ENCODE measurements at regions not wholly inside any gene's neighbourhood (a gene's known extent, or its start where the extent isn't known, plus 50 kb on each side); places are given as distances from the start of the nearest gene placed in this dataset.

DNA sequence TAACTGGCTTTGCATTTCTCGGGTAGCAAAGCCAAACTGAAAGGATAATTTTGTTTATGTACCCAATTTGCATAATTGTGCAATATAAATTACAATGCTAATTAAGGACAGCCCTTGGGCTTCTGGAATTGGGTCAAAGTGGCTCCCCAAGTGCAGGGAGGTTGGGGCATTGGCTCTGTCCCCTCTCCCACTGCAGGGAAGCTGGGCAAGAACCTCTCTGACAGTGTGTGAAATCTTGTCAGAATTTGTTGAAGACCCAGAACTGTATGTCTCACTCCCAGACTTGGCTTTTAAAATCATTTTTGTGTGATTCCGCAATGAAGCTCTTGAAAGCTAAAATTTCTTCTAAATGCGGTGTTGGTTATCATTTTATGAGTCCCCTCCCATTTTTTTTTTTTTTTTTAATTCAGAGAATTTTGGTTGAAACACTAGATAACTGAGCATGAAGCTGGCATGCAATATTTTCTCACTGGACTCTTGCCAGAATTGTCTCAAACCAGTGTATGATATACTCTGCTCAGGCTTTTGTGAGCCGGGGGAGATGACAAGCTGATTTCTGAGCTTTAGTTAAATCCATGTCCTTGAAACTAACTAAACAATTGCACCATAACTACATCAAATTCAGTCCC, 878.9 kb upstream of the CXADR start:
- no peak for DNase-seq (ENCODE audit: low read depth in 2 of 2)

DNA sequence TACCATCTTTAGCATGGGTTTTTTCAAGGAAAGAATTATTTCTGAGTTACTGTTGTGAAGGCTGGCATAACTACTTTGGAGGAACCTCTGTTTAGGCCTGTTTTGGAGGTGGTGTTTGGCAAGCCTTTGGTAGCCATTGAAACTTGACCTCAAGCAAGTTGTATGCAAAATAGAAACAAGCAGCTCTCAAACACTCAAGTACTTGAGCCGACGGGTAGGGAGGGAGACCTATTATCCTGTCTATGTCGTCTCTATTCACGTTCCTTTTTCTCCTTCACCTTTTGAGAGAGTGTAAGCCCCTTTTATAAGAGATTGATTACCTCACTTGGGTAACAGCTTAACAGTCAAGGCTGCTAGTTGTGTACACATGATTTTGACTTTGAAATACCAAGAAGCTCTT, 878.3 kb upstream of the CXADR start:
- DNase-seq (ENCODE audit: low read depth in 2 of 2): no peak

DNA sequence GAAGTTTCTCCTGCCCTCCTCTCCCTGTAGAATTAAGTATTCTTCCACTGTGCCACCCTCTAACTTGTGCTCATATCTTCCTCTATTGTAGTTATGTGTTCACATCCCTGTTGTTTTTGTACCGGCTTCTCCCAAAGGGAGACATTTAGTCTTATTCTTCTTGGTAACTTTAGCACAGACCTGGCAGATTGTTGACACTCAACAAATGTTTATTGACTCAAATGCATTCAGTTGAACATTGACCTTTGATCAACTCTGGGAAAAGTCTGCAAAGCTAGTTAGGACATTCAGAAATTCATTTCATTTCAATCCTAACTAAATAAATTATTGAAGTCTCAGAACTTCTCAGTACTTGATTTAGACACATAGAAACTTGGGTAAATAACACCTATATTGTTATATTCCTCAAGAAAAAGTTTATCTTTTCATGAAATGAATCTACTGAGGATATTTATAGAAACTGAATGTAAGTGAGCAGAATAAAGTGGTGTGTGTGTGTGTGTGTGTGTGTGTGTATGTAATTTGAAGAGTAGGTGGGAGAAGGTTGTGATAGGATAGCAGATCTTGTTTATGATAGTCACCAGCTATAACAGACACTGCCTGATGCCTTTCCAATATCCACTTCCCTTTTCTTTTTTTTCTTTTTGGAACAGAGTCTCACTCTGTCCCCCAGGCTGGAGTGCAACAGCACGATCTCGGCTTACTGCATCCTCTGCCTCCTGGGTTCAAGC, 872.4 kb upstream of the CXADR start:
- no peak for DNase-seq (ENCODE audit: low read depth in 2 of 2)

DNA sequence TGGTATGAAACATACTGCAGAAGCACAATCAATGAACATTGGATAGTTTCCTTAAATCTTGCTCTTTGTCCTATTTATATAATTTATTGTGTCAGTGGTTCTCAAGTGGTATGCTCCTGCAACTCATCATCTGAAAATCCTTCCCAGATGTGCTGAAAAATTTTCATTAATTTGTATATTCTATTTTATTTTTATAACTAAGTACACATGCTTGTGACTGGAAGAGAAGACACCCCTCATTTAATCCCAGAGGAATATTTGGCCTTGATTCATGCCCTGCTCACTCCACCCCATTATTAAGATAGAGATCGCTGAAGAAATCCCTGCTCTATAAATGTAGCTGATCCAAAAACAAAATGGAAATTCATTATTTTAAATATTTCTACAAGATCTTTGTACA, 870.5 kb upstream of the CXADR start:
- peak; percentile 41 to 44 for DNase-seq (ENCODE audit: low read depth in 2 of 2)

DNA sequence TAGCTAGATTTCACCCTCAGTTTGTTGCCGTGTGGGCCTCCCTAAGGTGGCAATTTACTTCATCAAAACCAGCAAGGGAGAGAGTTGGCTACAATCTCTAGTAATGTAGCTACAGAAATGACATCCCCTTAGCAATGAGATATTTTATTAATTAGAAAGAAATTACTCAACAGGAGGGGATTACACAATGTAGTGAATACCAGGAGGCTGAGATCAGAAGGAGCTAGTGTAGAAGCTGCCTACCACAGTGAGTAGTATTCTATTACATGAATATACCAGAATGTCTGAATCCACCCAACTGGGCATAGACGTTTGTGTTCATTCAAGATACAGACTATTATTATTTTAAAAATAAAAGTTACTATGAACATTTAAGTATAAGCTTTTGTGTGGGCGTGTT, 868.2 kb upstream of the CXADR start:
- DNase-seq (ENCODE audit: low read depth in 2 of 2): peak in 1 of 2 experiments; percentile 35

DNA sequence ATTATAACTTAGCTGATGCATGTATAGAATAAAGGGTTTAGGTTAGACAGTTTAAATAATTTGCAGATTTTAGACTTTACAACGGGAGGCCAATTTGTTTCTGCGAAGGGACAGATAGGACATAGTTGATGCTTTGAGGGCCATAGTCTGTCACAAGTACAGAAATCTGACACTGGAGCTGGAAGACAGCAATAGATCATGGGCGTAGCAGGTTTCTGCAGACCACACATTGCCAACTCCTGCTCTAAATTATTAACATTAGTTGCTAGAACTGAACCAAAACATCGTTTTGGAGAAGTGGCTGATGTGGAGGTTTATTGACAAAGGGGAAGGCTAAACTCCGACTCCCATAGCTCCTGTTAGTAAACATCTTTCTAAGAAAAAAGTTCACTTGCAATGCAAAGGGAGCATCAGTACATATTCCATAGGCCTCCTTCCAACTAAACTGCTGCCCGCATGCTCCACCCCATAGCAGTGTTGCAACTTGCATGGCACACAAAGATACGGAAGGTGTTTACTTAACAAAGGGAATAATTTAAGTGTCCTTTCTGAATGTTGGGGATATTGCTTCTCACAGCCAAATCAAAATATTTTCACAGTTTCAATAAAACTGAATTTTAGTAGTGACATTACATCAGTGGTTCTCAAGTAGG, 862.0 kb upstream of the CXADR start:
- no peak for DNase-seq (ENCODE audit: low read depth in 2 of 2)

DNA sequence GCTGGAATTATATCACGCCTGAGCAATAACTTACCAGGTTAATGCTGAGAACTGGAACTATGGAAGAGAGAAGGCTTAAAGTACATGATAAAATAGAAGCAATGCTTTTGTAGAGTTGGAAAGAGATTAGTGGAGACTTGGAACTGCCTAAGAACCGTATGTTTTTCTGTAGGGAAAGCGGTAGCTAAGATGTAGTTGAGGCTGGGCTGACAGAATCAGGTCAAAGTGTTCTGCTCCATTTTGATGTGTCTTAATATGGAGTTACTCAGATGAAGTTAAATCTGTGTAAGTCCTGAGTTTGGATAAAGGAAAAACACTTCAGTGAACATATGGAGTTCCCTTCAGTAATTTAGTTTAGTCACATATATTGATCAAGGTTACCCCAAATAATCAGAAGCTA, 860.9 kb upstream of the CXADR start:
- no peak for DNase-seq (ENCODE audit: low read depth in 2 of 2)

DNA sequence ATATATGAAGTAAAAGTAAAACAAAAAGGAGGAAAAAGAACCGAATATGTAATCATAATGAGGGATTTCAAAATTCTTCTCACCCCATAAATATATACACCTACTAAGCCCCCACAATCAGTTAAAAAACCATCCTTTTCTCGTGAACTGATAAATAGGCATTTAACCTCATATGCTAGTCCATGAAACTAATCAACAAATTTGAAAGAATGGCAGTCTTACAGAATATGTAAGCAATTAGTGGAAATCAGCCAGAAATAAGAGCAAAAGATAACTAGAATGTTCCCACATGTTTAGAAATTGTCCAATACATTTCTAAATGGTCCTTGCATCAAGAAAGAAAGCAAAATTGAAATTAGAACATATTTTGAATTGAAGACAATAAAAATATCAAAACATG, 849.4 kb upstream of the CXADR start:
- DNase-seq (ENCODE audit: low read depth in 2 of 2): no peak

DNA sequence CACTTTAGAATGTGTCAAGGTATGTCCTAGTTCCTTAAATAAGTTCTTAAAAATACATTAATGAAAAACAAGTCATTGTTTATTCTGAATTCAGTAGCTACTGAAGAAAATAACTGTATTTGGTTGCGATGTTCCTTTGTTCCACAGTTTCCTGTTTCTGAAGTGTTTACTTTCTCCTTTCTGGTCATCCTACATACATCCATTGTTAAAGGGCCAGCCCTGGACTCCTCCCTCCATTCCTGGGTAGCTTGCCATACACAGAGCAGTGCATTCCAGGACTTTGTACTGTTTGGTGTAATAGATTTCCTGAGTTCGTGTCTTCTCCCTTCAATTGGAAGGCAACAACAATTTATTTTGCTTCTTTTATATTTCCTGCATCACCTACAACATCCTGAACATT, 845.4 kb upstream of the CXADR start:
- no peak for DNase-seq (ENCODE audit: low read depth in 2 of 2)

DNA sequence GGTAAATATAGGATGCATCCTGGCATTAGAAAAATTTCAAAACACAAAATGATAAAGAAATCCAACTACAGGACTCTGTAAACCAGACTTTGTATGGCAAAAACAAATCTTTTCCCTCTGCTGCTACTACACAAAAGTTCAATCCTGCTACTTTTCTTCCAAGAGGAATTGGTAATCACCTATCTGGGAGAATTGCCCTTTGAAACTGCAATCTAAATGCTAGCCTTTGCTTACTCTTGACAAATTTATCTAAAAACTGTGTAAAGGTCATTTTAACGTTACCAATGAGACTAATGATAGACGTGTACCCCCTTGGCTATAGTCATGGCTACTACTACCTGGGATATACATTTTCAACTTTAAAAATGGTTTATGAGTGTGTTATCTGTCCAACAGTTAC, 837.9 kb upstream of the CXADR start:
- no peak for DNase-seq (ENCODE audit: low read depth in 2 of 2)

DNA sequence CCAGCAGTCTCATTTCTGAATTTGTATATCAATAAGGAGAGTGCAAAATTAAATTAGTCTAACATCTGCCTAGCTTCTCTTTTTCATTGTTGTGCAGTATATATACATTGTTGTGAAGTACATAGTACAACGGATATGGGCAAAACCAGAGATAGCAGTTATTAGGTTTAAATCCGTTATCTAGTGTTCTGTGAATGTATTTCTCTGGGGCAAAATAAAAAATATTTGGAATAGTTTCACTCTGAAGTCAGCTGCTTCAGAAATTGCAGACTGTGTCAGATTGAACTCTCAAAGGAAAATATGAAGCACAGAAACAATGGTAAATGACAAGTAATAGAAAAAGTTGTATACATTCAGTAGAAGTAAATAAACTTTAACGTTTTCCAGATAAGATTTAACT, 836.5 kb upstream of the CXADR start:
- DNase-seq (ENCODE audit: low read depth in 2 of 2): no peak

DNA sequence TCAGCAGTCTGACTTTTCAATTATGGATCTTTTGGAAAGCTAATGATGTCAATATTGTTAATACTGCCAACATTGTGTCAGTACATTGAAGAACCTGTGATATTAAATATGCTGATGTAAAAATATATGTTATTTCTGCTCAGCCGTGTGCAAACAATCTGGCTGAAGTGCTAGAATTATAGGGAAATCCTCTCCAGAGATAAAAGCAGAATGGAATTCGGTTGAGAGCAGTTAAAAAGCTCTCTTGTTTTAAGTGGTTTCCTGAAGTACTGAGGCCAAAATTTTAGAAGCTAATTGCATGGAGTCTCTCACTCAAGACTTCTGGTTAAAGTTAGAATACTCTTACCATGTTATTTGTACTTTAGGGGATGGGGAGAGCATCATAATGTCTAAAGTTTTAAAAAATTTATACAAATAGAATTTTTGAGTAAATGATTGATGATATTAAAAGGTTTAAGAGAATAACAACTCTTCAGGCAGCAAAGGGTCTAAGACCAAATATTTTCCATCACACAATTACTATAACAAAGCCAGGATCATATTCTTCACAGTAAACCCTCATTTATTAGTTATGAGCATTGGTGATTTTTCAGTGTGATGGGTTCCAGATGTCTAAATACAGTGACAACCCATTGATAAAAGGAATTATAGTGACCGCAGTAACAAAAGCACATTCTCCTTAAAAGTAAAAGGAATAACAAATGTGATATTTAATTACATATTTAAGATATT, 834.2 kb upstream of the CXADR start:
- DNase-seq (ENCODE audit: low read depth in 2 of 2): no peak

DNA sequence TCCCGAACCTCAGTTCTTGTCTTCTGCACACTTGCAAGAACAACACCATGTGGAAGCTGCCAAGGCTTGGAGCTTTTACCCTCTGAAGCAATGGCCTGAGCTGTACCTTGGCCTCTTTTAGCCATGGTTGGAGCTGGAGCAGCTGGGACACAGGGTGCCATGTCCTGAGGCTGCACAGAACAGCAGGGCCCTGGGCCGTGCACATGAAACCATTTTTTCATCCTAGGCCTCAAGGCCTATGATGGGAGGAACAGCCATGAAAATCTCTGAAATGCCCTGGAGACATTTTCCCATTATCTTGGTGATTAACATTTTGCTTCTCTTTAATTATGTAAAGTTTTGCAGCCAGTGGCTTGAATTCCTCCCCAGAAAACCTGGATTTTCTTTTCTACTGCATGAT, 817.8 kb upstream of the CXADR start:
- DNase-seq (ENCODE audit: low read depth in 2 of 2): no peak

DNA sequence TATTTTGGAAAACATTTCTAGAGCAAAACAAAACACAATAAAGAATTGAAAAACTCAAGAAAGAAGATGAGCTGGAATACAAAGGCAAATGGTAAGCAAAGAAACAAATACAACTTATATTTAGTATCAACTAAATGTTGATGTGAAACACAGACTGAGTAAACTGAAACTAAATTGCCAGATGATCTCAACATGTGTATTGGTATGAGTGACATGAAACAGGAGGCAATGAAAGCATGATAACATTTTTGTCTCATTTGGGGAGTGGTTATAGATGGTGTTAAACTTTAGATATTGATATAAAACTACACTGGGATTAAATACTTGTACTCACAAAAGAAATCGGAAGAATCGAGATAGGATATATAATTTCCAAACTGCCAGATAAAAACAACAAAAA, 805.6 kb upstream of the CXADR start:
- DNase-seq (ENCODE audit: low read depth in 2 of 2): no peak

DNA sequence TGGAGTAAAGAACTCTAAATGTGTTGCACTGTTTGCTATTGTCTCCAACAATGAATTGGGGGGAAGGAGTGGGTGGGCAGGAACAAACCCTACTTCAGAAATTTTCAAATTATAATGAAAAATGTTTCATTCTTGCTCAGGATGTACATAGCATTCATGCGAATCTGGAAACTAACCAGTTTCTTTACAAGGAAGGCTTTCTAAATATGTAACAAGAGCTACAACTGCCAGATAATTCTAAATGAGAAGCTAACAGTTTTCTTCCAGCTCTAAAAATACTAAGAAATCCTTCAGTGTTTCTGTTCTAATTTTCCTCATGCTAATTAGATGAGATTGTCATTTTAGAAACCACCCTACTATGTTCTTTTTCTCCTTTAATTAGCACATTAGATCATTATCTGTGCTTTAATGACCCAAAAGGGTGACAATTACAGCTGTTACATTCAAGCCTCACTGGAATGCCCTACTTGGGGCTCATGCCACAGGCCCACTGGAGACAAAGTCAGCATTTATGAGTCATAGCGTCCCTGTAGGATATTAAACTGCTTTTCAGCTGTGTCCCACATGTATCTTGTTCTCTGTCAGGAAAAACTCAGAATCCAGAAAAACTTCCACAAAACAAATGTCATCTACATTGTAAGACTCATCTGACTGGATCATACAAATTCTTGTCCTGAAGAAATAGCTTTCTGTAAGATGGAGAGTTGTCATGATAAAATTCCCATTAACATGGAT, 804.6 kb upstream of the CXADR start:
- DNase-seq (ENCODE audit: low read depth in 2 of 2): peak; percentile 18 to 21

DNA sequence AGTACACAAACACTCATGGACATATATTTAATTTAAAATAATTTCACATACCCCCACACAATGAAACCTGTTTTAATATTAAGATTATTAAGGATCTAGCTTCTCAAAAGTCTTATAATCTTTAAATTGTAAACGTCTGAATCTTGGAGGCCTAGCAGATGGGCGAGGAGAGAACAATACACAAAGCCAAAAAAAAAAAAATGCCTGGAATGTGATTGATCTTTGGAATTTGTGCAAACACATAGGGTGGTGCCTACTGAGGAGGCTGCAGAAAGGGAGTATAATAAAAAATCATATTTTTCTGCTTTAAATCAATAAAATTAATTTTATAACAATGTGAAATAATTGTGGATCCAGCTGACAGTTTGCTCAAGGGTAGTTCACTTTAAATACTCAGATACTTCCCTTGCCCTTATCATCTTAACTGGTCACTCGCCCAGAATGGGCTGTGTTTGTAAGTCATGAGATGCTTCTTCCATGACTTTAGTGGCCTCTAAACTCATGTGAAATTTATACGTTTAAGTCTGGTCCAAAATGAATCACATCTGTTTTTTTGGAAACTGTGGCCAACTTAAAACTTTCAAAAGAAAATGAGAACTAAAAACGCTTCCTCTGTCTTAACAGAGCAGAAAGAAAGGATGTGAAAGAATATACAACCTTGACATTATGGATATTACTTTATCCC, 802.8 kb upstream of the CXADR start:
- DNase-seq (ENCODE audit: low read depth in 2 of 2): peak; percentile 25 to 26

DNA sequence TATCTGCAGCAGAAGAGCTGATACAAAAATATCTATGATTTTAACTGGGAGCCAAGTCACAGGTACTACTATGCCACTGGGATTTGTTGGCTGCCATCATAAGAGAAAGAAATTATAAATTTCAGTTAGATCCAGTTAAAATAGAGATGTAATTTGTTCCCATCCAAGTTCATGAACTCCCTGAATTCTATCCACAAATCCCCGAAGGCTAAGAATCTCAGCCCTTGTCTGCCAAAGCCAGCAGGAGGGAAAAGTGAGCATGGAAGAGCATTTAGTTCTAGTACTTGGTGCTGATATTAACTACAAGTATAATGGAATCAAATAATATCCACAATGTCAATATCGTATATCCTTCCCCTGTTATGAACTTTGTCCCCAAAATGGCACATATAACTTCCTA, 801.1 kb upstream of the CXADR start:
- no peak for DNase-seq (ENCODE audit: low read depth in 2 of 2)

DNA sequence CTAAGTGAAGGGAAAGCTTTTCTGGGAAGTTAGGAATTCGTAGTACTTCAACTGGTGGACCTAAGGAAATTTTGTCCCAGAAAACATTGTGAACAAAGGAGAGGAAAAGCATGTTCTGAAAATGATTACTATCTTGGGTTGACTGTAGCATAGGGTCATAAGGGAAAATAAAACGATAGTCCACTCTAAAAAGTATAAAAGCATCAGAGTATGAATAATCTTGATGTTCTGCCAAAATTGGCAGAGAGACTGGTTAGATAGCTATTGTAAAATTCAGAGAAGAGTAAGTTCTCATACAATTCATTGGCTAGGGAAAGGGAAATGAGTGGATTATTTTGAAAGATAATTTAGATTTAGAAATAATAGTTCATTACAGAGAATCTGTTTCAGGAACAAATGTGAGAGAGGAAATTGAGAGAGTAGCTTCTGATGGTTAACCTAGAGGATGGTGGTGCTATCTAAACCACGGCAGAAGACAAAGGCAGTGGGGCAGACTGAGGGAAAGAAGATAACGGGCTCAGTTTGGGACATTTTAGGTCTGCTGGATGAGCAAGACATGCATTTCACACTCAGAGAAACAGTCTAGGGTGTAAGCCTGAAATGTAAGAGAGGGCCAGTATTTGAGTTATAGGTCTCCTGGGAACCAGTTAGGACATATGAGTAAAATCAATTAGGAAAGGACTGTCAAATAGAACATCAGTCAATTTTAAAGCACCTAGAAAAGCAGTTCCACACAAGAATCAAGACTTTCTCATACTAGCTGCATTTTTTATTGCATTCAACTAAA, 799.3 kb upstream of the CXADR start:
- DNase-seq (ENCODE audit: low read depth in 2 of 2): no peak

DNA sequence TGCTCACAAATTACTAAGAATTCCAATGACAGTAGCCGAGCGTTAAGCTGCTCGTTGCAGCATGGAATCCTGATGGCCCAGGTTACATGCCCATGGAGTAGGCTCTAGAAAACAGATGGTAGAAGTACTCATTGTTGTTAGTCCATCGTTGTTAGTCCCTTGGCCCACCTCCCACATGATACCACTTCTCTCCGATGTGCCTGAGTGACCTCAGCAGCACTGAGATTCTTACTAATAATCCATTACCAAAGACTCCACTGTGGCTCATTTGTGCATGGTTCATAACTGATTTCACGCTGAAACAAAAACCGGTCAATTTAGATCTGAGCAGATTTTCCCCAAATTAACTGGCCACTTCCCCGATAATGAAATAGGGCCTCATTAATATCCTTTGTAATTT, 772.3 kb upstream of the CXADR start:
- no peak for DNase-seq (ENCODE audit: low read depth in 2 of 2)

DNA sequence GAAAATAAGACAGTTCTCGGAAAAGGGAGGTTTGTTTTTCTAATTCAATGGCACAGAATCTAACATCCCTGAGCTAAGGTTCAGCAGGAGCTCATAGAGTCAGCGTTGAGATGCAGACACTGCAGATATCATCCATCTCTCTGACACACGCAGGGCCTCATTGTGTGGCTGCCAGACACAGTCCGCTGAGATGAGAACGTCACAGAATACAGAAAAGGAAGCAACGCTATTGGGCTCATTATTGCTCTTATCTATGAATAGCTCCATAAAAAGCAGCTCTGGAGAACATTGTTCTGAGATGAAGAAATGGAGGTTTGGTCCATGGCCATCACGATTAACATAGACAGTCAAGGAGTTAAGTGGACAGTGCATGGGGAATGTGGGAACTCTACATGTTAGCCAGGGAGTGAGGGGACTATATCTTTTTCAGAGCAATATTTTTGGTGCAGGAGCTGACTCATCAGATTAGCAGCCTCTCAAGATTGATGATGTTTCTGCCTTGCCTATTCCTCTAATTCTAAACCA, 771.6 kb upstream of the CXADR start:
- DNase-seq (ENCODE audit: low read depth in 2 of 2): no peak

Data from fibroblast of skin of left quadriceps (primary cell).